Endodermal cell (in vitro differentiated cells): ENCODE measurements at regions not wholly inside any gene's neighbourhood (a gene's known extent, or its start where the extent isn't known, plus 50 kb on each side); places are given as distances from the start of the nearest gene placed in this dataset.

Source experiments
- DNase-seq: peaks from one replicate; pipeline ENCODE4 v3.0.0-alpha.2; 2017
- H3K27ac ChIP-seq: 2 replicates; pipeline ENCODE4 v1.5.1; 2013; ENCODE audit warnings: mild to moderate bottlenecking, low read depth, low read length, moderate library complexity
- H3K27me3 ChIP-seq: 2 replicates; pipeline ENCODE4 v1.6.1; 2013; ENCODE audit warnings: mild to moderate bottlenecking, low read length, moderate library complexity; ENCODE audit not compliant: insufficient read depth, control insufficient read depth, poor library complexity, severe bottlenecking
- H3K36me3 ChIP-seq: 2 replicates; pipeline ENCODE4 v1.7.0; 2013; ENCODE audit warnings: mild to moderate bottlenecking, low read length, moderate library complexity; ENCODE audit not compliant: control insufficient read depth, insufficient read depth
- H3K4me1 ChIP-seq: one replicate; pipeline ENCODE4 v1.7.0; 2013; ENCODE audit warnings: low read length; ENCODE audit not compliant: control insufficient read depth, insufficient read depth
- H3K4me3 ChIP-seq: 2 replicates; pipeline ENCODE4 v1.5.1; 2013; ENCODE audit warnings: mild to moderate bottlenecking, low read length, moderate library complexity
- H3K9ac ChIP-seq: 2 replicates; pipeline ENCODE4 v1.6.1; 2013; ENCODE audit warnings: mild to moderate bottlenecking, low read length, moderate library complexity; ENCODE audit not compliant: poor library complexity, severe bottlenecking; ENCODE audit errors: extremely low read depth
- H3K9me3 ChIP-seq: 2 replicates; pipeline ENCODE4 v1.6.1; 2013; ENCODE audit warnings: mild to moderate bottlenecking, low read length, moderate library complexity; ENCODE audit not compliant: control insufficient read depth
- H3K27ac Mint-ChIP-seq: 2 replicates; pipeline ENCODE4 v1.8.0; 2020; ENCODE audit warnings: mixed read lengths
- H3K27me3 Mint-ChIP-seq: 2 replicates; pipeline ENCODE4 v1.8.0; 2021; ENCODE audit warnings: mild to moderate bottlenecking, mixed read lengths; ENCODE audit not compliant: insufficient read depth
- H3K36me3 Mint-ChIP-seq: 2 replicates; pipeline ENCODE4 v1.8.0; 2020; ENCODE audit warnings: low read depth, mixed read lengths
- H3K4me1 Mint-ChIP-seq: 2 replicates; pipeline ENCODE4 v1.8.0; 2020; ENCODE audit warnings: mixed read lengths
- H3K4me3 Mint-ChIP-seq: 2 replicates; pipeline ENCODE4 v1.8.0; 2020; ENCODE audit warnings: mild to moderate bottlenecking, moderate library complexity, mixed read lengths
- H3K9me3 Mint-ChIP-seq: 2 replicates; pipeline ENCODE4 v1.8.0; 2020; ENCODE audit warnings: mild to moderate bottlenecking, mixed read lengths
- CTCF ChIP-seq: fragments of 200-600 bp; sonication (generic); conservative IDR thresholded peaks from 2 replicates; pipeline ENCODE4 v1.5.0; 2021; ENCODE audit warnings: antibody characterized with exemption, mild to moderate bottlenecking
- WGBS, 2 experiments: methylation state at CpG; one replicate each; pipeline versions ENCODE4 v1.1.5 to v1.1.7; 2013; ENCODE audit warnings: missing lambda C conversion rate in 2 of 2, mixed read lengths in 1 of 2; ENCODE audit not compliant: insufficient coverage in 1 of 2, insufficient read length in 1 of 2; 5-methylcytosine and 5-hydroxymethylcytosine counted together

GRCh38 chr9:73344060-73344459, 192.4 kb downstream of the ANXA1 start:
- H3K36me3 ChIP-seq, result no peaks in the 10 kb centered on the region
- H3K27ac ChIP-seq, result no peak overlapping the region
- Mint-ChIP-seq H3K27ac (no peak overlapping the region), H3K9me3 (no peaks in the 10 kb centered on the region), H3K27me3 (no peaks in the 10 kb centered on the region), H3K4me1 (no peaks in the 10 kb centered on the region), H3K36me3 (no peaks in the 10 kb centered on the region), H3K4me3 (no peak overlapping the region)
- DNase-seq, result no peak
- H3K27me3 ChIP-seq, result no peaks in the 10 kb centered on the region
- H3K4me3 ChIP-seq, result no peak overlapping the region
- no peak for TF ChIP-seq CTCF
- no peak overlapping the region for H3K9ac ChIP-seq
- H3K9me3 ChIP-seq, result no peaks in the 10 kb centered on the region
- H3K4me1 ChIP-seq, result no peaks in the 10 kb centered on the region
- WGBS, 2 experiments, result 95 to 100% methylated on average over 2 to 3 of the region's 3 CpGs

GRCh38 chr9:73347123-73347522, 195.5 kb downstream of the ANXA1 start:
- H3K4me3 ChIP-seq, result no peak overlapping the region
- H3K4me1 Mint-ChIP-seq, result no peaks in the 10 kb centered on the region
- H3K36me3 ChIP-seq, result no peaks in the 10 kb centered on the region
- H3K36me3 Mint-ChIP-seq, result no peaks in the 10 kb centered on the region
- H3K9me3 Mint-ChIP-seq, result no peaks in the 10 kb centered on the region
- no peaks in the 10 kb centered on the region for H3K9me3 ChIP-seq
- H3K27ac ChIP-seq, result no peak overlapping the region
- no peak for DNase-seq
- H3K27me3 ChIP-seq, result no peaks in the 10 kb centered on the region
- no peaks in the 10 kb centered on the region for H3K27me3 Mint-ChIP-seq
- H3K4me1 ChIP-seq, result no peaks in the 10 kb centered on the region
- 92 to 100% methylated on average over 2 to 4 of the region's 4 CpGs for WGBS, 2 experiments
- no peak for TF ChIP-seq CTCF
- no peak overlapping the region for H3K9ac ChIP-seq
- no peak overlapping the region for H3K4me3 Mint-ChIP-seq
- H3K27ac Mint-ChIP-seq, result no peak overlapping the region

- no peak overlapping the region for H3K4me3 ChIP-seq
- H3K27me3 ChIP-seq, result no peaks in the 10 kb centered on the region
- WGBS, 2 experiments, result 89 to 100% methylated on average over 1 of the region's 1 CpG
- H3K9me3 Mint-ChIP-seq, result no peaks in the 10 kb centered on the region
- H3K4me1 Mint-ChIP-seq, result no peaks in the 10 kb centered on the region
- H3K27ac ChIP-seq, result no peak overlapping the region
- no peak overlapping the region for H3K9ac ChIP-seq
- H3K36me3 Mint-ChIP-seq, result no peaks in the 10 kb centered on the region
- H3K4me1 ChIP-seq, result no peaks in the 10 kb centered on the region
- no peaks in the 10 kb centered on the region for H3K36me3 ChIP-seq
- no peaks in the 10 kb centered on the region for H3K27me3 Mint-ChIP-seq
- no peak for DNase-seq
- H3K27ac Mint-ChIP-seq, result no peak overlapping the region
- TF ChIP-seq CTCF, result no peak
- H3K9me3 ChIP-seq, result no peaks in the 10 kb centered on the region
- no peak overlapping the region for H3K4me3 Mint-ChIP-seq
Measured at GRCh38 chr9:73347720-73348119, 196.1 kb downstream of the ANXA1 start.
